B cell (primary cell): ENCODE measurements at regions not wholly inside any gene's neighbourhood (a gene's known extent, or its start where the extent isn't known, plus 50 kb on each side); places are given as distances from the start of the nearest gene placed in this dataset.

Source experiments
- ATAC-seq: fragments of 200-7000 bp; cut with Tn5 transposase; one replicate; pipeline ENCODE4 v1.10.0; 2021; ENCODE audit warnings: low read depth, mild to moderate bottlenecking, moderate number of reproducible peaks, moderate library complexity
- CTCF ChIA-PET: fragments of 350-600 bp; sonication (Branson Sonifier 250); formaldehyde crosslinking; loops from one replicate; lab custom pipeline; 2021; ENCODE audit warnings: antibody characterized with exemption, inconsistent platforms; lab: Charles Lee
- POLR2A ChIA-PET: fragments of 350-600 bp; sonication (Branson Sonifier 250); formaldehyde crosslinking; loops from one replicate; lab custom pipeline; 2021; ENCODE audit warnings: antibody characterized with exemption; lab: Charles Lee
- DNase-seq: peaks from one replicate; pipeline ENCODE4 v3.0.0; 2013
- H2AFZ ChIP-seq: 2 replicates; pipeline ENCODE4 v1.6.1; 2012; ENCODE audit warnings: mild to moderate bottlenecking, low read depth, low read length; ENCODE audit not compliant: insufficient read depth, poor library complexity, severe bottlenecking
- H3K27ac ChIP-seq, 2 donors: 1 replicate in 1 of 2; 2 replicates in 1 of 2; pipeline ENCODE4 v1.5.1; 2012 to 2013; ENCODE audit warnings: low read length in 2 of 2, mild to moderate bottlenecking in 2 of 2, moderate library complexity in 1 of 2
- H3K27me3 ChIP-seq, 4 experiments: fragments of 200-600 bp in 1 of 4; sonication (generic) in 1 of 4; replicated peaks in 1 of 4; 1 replicate in 2 of 4; 2 replicates in 2 of 4; pipeline versions ENCODE4 v1.6.1 to v1.7.0; 2013 to 2016; ENCODE audit warnings: low read length in 3 of 4, mild to moderate bottlenecking in 2 of 4, mixed read lengths in 1 of 4, moderate library complexity in 1 of 4; ENCODE audit not compliant: insufficient read depth in 4 of 4, control insufficient read depth in 3 of 4; ENCODE audit errors: control extremely low read depth in 1 of 4
- H3K36me3 ChIP-seq, 2 experiments: replicated peaks in 1 of 2; 1 replicate in 1 of 2; 2 replicates in 1 of 2; pipeline versions ENCODE4 v1.6.1 to v1.7.1; 2013; ENCODE audit warnings: low read length in 1 of 2; ENCODE audit not compliant: insufficient read depth in 2 of 2, control insufficient read depth in 1 of 2; ENCODE audit errors: control extremely low read depth in 1 of 2, extremely low read depth in 1 of 2
- H3K4me1 ChIP-seq, 2 donors: fragments of 200-600 bp in 1 of 2; sonication (generic) in 1 of 2; 1 replicate in 1 of 2; 2 replicates in 1 of 2; pipeline versions ENCODE4 v1.5.1 to v1.6.1; 2013 to 2017; ENCODE audit warnings: low read length in 2 of 2; ENCODE audit not compliant: control insufficient read depth in 2 of 2, insufficient read depth in 2 of 2
- H3K4me2 ChIP-seq: replicated peaks from 2 replicates; pipeline ENCODE3; 2012; ENCODE audit warnings: mild to moderate bottlenecking, low read depth, low read length; ENCODE audit not compliant: poor library complexity, severe bottlenecking
- H3K4me3 ChIP-seq, 5 experiments: fragments of 200-600 bp in 1 of 5; sonication (generic) in 1 of 5; 1 replicate in 3 of 5; 2 replicates in 2 of 5; pipeline versions ENCODE4 v1.5.1 to v1.7.0; 2011 to 2016; ENCODE audit warnings: low read length in 4 of 5, mild to moderate bottlenecking in 4 of 5, low read depth in 2 of 5, control low read depth in 1 of 5, moderate library complexity in 1 of 5; ENCODE audit not compliant: insufficient read depth in 1 of 5; ENCODE audit errors: control extremely low read depth in 1 of 5, extremely low read depth in 1 of 5
- H3K79me2 ChIP-seq: fragments of 200-600 bp; sonication (generic); one replicate; pipeline ENCODE4 v1.6.0; 2016; ENCODE audit warnings: low read length; ENCODE audit not compliant: control insufficient read depth, insufficient read depth
- H3K9ac ChIP-seq: fragments of 200-600 bp; sonication (generic); 2 replicates; pipeline ENCODE4 v1.6.1; 2017; ENCODE audit warnings: mild to moderate bottlenecking, low read length, moderate library complexity
- H3K9me3 ChIP-seq, 3 donors: one replicate each; pipeline versions ENCODE4 v1.6.1 to v1.7.1; 2013; ENCODE audit warnings: low read length in 2 of 3; ENCODE audit not compliant: control insufficient read depth in 2 of 3, insufficient read depth in 1 of 3; ENCODE audit errors: control extremely low read depth in 1 of 3
- H4K20me1 ChIP-seq: 2 replicates; pipeline ENCODE4 v1.6.0; 2012; ENCODE audit warnings: mild to moderate bottlenecking, low read length; ENCODE audit not compliant: insufficient read depth, control insufficient read depth, poor library complexity, severe bottlenecking
- H3K27ac Mint-ChIP-seq: one replicate; pipeline ENCODE4 v1.8.0; 2021; ENCODE audit warnings: mixed read lengths
- H3K27me3 Mint-ChIP-seq: one replicate; pipeline ENCODE4 v1.8.0; 2021; ENCODE audit warnings: mixed read lengths
- H3K4me1 Mint-ChIP-seq: one replicate; pipeline ENCODE4 v1.8.0; 2021; ENCODE audit warnings: mixed read lengths
- H3K4me3 Mint-ChIP-seq: one replicate; pipeline ENCODE4 v1.8.0; 2021; ENCODE audit warnings: mixed read lengths
- H3K9me3 Mint-ChIP-seq: one replicate; pipeline ENCODE4 v1.8.0; 2022; ENCODE audit warnings: mixed read lengths; ENCODE audit not compliant: insufficient read depth
- EZH2 ChIP-seq: IDR thresholded peaks from 2 replicates; pipeline ENCODE4 v1.6.1; 2012; ENCODE audit warnings: borderline replicate concordance, low read depth, mild to moderate bottlenecking, moderate library complexity, low read length; ENCODE audit not compliant: insufficient read depth, poor library complexity, severe bottlenecking
- WGBS: methylation state at CpG from one replicate; pipeline ENCODE4 v1.1.5; 2013; ENCODE audit warnings: missing lambda C conversion rate; ENCODE audit not compliant: insufficient coverage; 5-methylcytosine and 5-hydroxymethylcytosine counted together
- intact Hi-C: fragments of 100-400 bp; cut with micrococcal nuclease; formaldehyde crosslinking; loops from one replicate; pipeline ENCODE4 v1.10.0; 2022
- TF ChIP-seq, protein P1 (sequence below): fragments of 200-600 bp; IDR thresholded peaks from one replicate; pipeline ENCODE4 v1.8.0; 2022; ENCODE audit warnings: antibody characterized with exemption, mild to moderate bottlenecking

DNA sequence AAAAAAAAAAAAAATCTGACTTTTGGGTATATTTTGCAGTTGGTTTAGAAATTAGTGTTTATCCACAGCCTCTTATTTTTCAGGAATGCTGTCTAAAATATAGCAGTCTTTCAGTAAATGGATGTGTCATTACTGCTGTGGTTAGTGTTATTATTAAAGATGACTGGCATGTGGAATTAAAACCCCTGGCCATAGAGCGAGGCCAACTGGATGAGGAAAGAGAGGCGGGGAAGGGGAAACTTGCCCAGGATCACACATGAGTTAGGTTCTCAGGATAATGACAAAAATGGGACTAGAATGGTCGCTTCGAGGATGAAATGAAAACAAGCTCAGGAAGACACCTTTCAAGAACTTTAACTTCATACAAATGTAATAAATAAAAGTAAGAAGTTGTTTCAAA is 57.4 kb upstream of the APCDD1 start:
- no peak overlapping the region for H3K4me3 Mint-ChIP-seq
- WGBS = 80% methylated on average over 1 of the region's 4 CpGs
- Histone ChIP-seq H3K9ac (no peak overlapping the region), H3K27ac (no peak overlapping the region), H3K27me3 (peaks cover 0 to under 1% (median 0%) of the 10 kb centered on the region in 4 experiments), H2AFZ (no peak overlapping the region), H3K4me1 (peaks cover 11% of the 10 kb centered on the region in 2 donors), H3K79me2 (no peaks in the 10 kb centered on the region), H3K9me3 (peaks cover 0 to 3% (median 0%) of the 10 kb centered on the region in 3 donors), H4K20me1 (no peaks in the 10 kb centered on the region), H3K36me3 (no peaks in the 10 kb centered on the region), H3K4me2 (no peak overlapping the region), H3K4me3 (no peak overlapping the region)
- peaks cover 15% of the 10 kb centered on the region for H3K4me1 Mint-ChIP-seq
- DNase-seq = no peak
- intact Hi-C loops = no loop called here
- H3K27me3 Mint-ChIP-seq = no peaks in the 10 kb centered on the region
- CTCF ChIA-PET = interaction anchor here (1.5 kb wide), 1 partner anchor 10 kb away, joined by 5 read pairs; no protein-coding TSS in a partner anchor
- H3K27ac Mint-ChIP-seq = no peak overlapping the region
- POLR2A ChIA-PET = no interaction called here
- TF ChIP-seq, protein P1, sequence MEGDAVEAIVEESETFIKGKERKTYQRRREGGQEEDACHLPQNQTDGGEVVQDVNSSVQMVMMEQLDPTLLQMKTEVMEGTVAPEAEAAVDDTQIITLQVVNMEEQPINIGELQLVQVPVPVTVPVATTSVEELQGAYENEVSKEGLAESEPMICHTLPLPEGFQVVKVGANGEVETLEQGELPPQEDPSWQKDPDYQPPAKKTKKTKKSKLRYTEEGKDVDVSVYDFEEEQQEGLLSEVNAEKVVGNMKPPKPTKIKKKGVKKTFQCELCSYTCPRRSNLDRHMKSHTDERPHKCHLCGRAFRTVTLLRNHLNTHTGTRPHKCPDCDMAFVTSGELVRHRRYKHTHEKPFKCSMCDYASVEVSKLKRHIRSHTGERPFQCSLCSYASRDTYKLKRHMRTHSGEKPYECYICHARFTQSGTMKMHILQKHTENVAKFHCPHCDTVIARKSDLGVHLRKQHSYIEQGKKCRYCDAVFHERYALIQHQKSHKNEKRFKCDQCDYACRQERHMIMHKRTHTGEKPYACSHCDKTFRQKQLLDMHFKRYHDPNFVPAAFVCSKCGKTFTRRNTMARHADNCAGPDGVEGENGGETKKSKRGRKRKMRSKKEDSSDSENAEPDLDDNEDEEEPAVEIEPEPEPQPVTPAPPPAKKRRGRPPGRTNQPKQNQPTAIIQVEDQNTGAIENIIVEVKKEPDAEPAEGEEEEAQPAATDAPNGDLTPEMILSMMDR = no peak
- TF ChIP-seq EZH2 = no peak
- ATAC-seq = no peak
- no peaks in the 10 kb centered on the region for H3K9me3 Mint-ChIP-seq

DNA sequence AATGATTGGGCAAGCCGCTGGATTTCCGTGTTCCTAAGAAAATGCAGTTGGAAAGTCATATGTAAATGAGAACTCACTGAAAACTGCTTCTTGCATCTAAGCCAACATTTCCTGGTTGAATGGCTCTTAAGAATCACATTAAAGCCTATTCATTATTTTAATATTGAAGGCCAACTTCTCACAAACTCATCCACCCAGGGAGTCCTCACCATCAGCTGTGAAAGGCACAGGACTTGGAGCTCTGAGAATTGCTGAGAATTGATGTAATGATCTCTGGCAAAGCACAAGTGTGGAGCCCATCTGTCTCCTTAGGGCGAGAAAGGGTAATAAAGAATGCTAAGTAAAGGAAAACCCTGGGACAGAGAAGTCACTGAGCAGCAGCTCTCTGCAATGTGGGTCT is 55.9 kb upstream of the APCDD1 start:
- H3K4me3 Mint-ChIP-seq = no peak overlapping the region
- H3K36me3 ChIP-seq = no peaks in the 10 kb centered on the region
- CTCF ChIA-PET = no interaction called here
- peaks cover 0 to 3% (median 0%) of the 10 kb centered on the region in 3 donors for H3K9me3 ChIP-seq
- no peak for ATAC-seq
- H3K9ac ChIP-seq = no peak overlapping the region
- H4K20me1 ChIP-seq = no peaks in the 10 kb centered on the region
- H3K4me1 Mint-ChIP-seq = peaks cover 15% of the 10 kb centered on the region
- 92% methylated on average over 2 of the region's 3 CpGs for WGBS
- no peak overlapping the region for H3K4me2 ChIP-seq
- TF ChIP-seq EZH2 = no peak
- TF ChIP-seq, protein P1 = no peak
- H3K27me3 Mint-ChIP-seq = no peaks in the 10 kb centered on the region
- no peak overlapping the region for H3K27ac ChIP-seq
- H3K27me3 ChIP-seq = peaks cover 0 to 3% (median 0%) of the 10 kb centered on the region in 4 experiments
- POLR2A ChIA-PET = no interaction called here
- intact Hi-C loops = no loop called here
- no peak overlapping the region for H3K4me3 ChIP-seq
- H3K79me2 ChIP-seq = no peaks in the 10 kb centered on the region
- DNase-seq = no peak
- H3K9me3 Mint-ChIP-seq = no peaks in the 10 kb centered on the region
- no peak overlapping the region for H2AFZ ChIP-seq
- H3K27ac Mint-ChIP-seq = no peak overlapping the region
- H3K4me1 ChIP-seq = peaks cover 11% of the 10 kb centered on the region in 2 donors
